Smooth muscle cell (in vitro differentiated cells): ENCODE measurements at regions not wholly inside any gene's neighbourhood (a gene's known extent, or its start where the extent isn't known, plus 50 kb on each side); places are given as distances from the start of the nearest gene placed in this dataset.
"Not testable (repeated sequence)": the region's sequence is repeated elsewhere in the genome, so short reads cannot be mapped to it uniquely, and the experiment has no call there.

Experiments used
- DNase-seq: peaks from one replicate; lab custom pipeline; 2025; ENCODE audit not compliant: unreplicated experiment; lab: John Stamatoyannopoulos, UW
- H2AFZ ChIP-seq: fragments of 200-600 bp; sonication (generic); 2 replicates; pipeline ENCODE4 v1.6.0; 2016; ENCODE audit warnings: antibody characterized with exemption, low read depth, mild to moderate bottlenecking
- H3F3A ChIP-seq: fragments of 200-600 bp; sonication (generic); 2 replicates; pipeline ENCODE4 v1.6.0; 2017; ENCODE audit warnings: antibody characterized with exemption, low read depth
- H3K27ac ChIP-seq: fragments of 200-600 bp; sonication (generic); 2 replicates; pipeline ENCODE4 v1.5.1; 2016; ENCODE audit warnings: low read depth, mild to moderate bottlenecking
- H3K27me3 ChIP-seq: fragments of 200-600 bp; sonication (generic); 2 replicates; pipeline ENCODE4 v1.6.1; 2016; ENCODE audit warnings: low read depth, mild to moderate bottlenecking
- H3K36me3 ChIP-seq: fragments of 200-600 bp; sonication (generic); 2 replicates; pipeline ENCODE4 v1.5.1; 2016; ENCODE audit warnings: low read depth
- H3K4me1 ChIP-seq: fragments of 200-600 bp; sonication (generic); 2 replicates; pipeline ENCODE4 v1.5.1; 2016; ENCODE audit warnings: low read depth
- H3K4me2 ChIP-seq: fragments of 200-600 bp; sonication (generic); 2 replicates; pipeline ENCODE4 v1.6.0; 2016; ENCODE audit warnings: mild to moderate bottlenecking
- H3K4me3 ChIP-seq: fragments of 200-600 bp; sonication (generic); 2 replicates; pipeline ENCODE4 v1.5.1; 2016; ENCODE audit warnings: mild to moderate bottlenecking
- H3K79me2 ChIP-seq: fragments of 200-600 bp; sonication (generic); 2 replicates; pipeline ENCODE4 v1.6.0; 2016; ENCODE audit warnings: low read depth, mild to moderate bottlenecking
- H3K9ac ChIP-seq: fragments of 200-600 bp; sonication (generic); 2 replicates; pipeline ENCODE4 v1.6.0; 2016; ENCODE audit warnings: low read depth
- H3K9me3 ChIP-seq: fragments of 200-600 bp; sonication (generic); replicated peaks from 2 replicates; pipeline ENCODE4 v1.5.1; 2016; ENCODE audit warnings: low read depth
- H4K20me1 ChIP-seq: fragments of 200-600 bp; sonication (generic); 2 replicates; pipeline ENCODE4 v1.6.0; 2016; ENCODE audit warnings: low read depth
- CTCF ChIP-seq: fragments of 200-600 bp; sonication (generic); IDR thresholded peaks from 2 replicates; pipeline ENCODE4 v1.5.1; 2017; ENCODE audit warnings: borderline replicate concordance, mild to moderate bottlenecking, antibody characterized with exemption; ENCODE audit not compliant: insufficient read depth, poor library complexity, severe bottlenecking
- WGBS: methylation state at CpG from one replicate; pipeline ENCODE4 v1.1.7; 2016; ENCODE audit warnings: low lambda C conversion rate; 5-methylcytosine and 5-hydroxymethylcytosine counted together

GRCh38 chr20:6295127-6295866 lies 172.5 kb upstream of the FERMT1 start:
- Histone ChIP-seq H2AFZ (no peak overlapping the region), H3K9me3 (no peaks in the 10 kb centered on the region), H3K4me2 (peak overlapping the region; percentile 16), H3F3A (peaks cover 3% of the 10 kb centered on the region), H3K4me1 (no peaks in the 10 kb centered on the region), H4K20me1 (no peaks in the 10 kb centered on the region), H3K79me2 (no peaks in the 10 kb centered on the region), H3K27ac (peak overlapping the region; percentile 19), H3K9ac (no peak overlapping the region), H3K4me3 (no peak overlapping the region), H3K36me3 (no peaks in the 10 kb centered on the region), H3K27me3 (no peaks in the 10 kb centered on the region)
- DNase-seq = no peak
- TF ChIP-seq CTCF = no peak
- 39% methylated on average over 5 of the region's 5 CpGs for WGBS

- Histone ChIP-seq H3K9me3 (peaks cover 22% of the 10 kb centered on the region), H3K36me3 (no peaks in the 10 kb centered on the region), H3F3A (no peaks in the 10 kb centered on the region), H3K27me3 (no peaks in the 10 kb centered on the region), H3K4me2 (no peak overlapping the region), H4K20me1 (no peaks in the 10 kb centered on the region), H3K27ac (no peak overlapping the region), H3K9ac (no peak overlapping the region), H2AFZ (no peak overlapping the region), H3K4me3 (no peak overlapping the region), H3K4me1 (no peaks in the 10 kb centered on the region), H3K79me2 (no peaks in the 10 kb centered on the region)
- TF ChIP-seq CTCF = no peak
- no peak for DNase-seq
Observed at GRCh38 chr20:6287471-6287870, 164.6 kb upstream of the FERMT1 start.

- H3K27me3 ChIP-seq = no peaks in the 10 kb centered on the region
- H4K20me1 ChIP-seq = no peaks in the 10 kb centered on the region
- H3F3A ChIP-seq = no peaks in the 10 kb centered on the region
- no peak for TF ChIP-seq CTCF
- no peaks in the 10 kb centered on the region for H3K79me2 ChIP-seq
- no peaks in the 10 kb centered on the region for H3K4me1 ChIP-seq
- 94% methylated on average over 1 of the region's 1 CpG for WGBS
- H3K27ac ChIP-seq = no peak overlapping the region
- H3K9ac ChIP-seq = no peak overlapping the region
- H3K9me3 ChIP-seq = peaks cover 13% of the 10 kb centered on the region
- H3K4me2 ChIP-seq = no peak overlapping the region
- peaks cover 10% of the 10 kb centered on the region for H3K36me3 ChIP-seq
- no peak for DNase-seq
- H2AFZ ChIP-seq = no peak overlapping the region
- H3K4me3 ChIP-seq = no peak overlapping the region
Observed at GRCh38 chr20:6282642-6283041, 159.8 kb upstream of the FERMT1 start.

DNA sequence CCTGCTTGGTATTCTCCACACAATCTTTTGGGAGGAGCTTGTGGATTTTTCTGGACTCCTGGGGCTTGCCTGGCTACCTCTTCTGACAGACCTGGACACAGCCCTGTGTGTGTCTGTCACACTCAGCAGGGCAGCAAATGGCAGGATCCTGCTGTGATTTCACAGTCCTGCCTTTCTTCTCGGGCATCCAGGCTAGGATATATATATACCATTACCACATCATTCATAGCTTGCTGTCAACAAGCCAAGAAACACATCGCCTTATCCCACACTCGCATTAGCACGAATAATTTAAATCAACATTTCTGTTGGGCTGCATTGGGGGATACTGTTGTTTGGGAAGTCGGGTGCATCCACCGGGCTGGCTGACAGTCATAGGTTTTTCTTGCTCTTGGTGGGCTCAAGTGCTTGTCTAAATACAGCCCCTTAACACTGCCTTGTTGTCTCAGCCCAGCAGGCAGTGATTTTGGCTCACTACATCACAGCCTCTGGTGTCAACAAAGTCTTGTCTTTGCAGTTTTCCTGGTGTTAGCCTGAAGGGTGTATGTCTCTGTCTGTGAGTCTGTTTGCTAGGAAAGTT lies 154.9 kb upstream of the FERMT1 start:
- Histone ChIP-seq H3K36me3 (peaks cover 10% of the 10 kb centered on the region), H3K4me3 (no peak overlapping the region), H3F3A (no peaks in the 10 kb centered on the region), H3K79me2 (no peaks in the 10 kb centered on the region), H3K9ac (no peak overlapping the region), H3K4me2 (no peak overlapping the region), H3K27ac (no peak overlapping the region), H3K27me3 (no peaks in the 10 kb centered on the region), H4K20me1 (no peaks in the 10 kb centered on the region), H3K4me1 (no peaks in the 10 kb centered on the region), H3K9me3 (peaks cover 6% of the 10 kb centered on the region), H2AFZ (no peak overlapping the region)
- TF ChIP-seq CTCF = no peak
- 62% methylated on average over 6 of the region's 6 CpGs for WGBS
- no peak for DNase-seq

- not testable (repeated sequence) for H3K27me3 ChIP-seq, H3K9ac ChIP-seq, H3K4me2 ChIP-seq
Observed at GRCh38 chr20:6270404-6270803, 147.6 kb upstream of the FERMT1 start.

More at GRCh38 chr20:6270404-6270803, 147.6 kb upstream of the FERMT1 start:
- H3K4me3 ChIP-seq, H3K27ac ChIP-seq, H4K20me1 ChIP-seq, H3K36me3 ChIP-seq, DNase-seq, H2AFZ ChIP-seq, H3F3A ChIP-seq, H3K9me3 ChIP-seq, H3K79me2 ChIP-seq, H3K4me1 ChIP-seq: not testable (repeated sequence)
